Activated CD4-positive, alpha-beta T cell treated with anti-CD3 and anti-CD28 coated beads, Interleukin-2, Interleukin-4, amounts not matched to agents 100 ng/mL and 50 ng/mL, durations not matched to agents 16 hours and 8 hours (primary cell): ENCODE measurements at regions not wholly inside any gene's neighbourhood (a gene's known extent, or its start where the extent isn't known, plus 50 kb on each side); places are given as distances from the start of the nearest gene placed in this dataset.
A peak's percentile ranks its signal among the peaks of the same experiment; 100 is the strongest.
"Not testable (repeated sequence)": the region's sequence is repeated elsewhere in the genome, so short reads cannot be mapped to it uniquely, and the experiment has no call there.

Source experiments
- DNase-seq: peaks from one replicate; pipeline ENCODE4 v3.0.0-alpha.2; 2020; ENCODE audit warnings: low spot score

DNA sequence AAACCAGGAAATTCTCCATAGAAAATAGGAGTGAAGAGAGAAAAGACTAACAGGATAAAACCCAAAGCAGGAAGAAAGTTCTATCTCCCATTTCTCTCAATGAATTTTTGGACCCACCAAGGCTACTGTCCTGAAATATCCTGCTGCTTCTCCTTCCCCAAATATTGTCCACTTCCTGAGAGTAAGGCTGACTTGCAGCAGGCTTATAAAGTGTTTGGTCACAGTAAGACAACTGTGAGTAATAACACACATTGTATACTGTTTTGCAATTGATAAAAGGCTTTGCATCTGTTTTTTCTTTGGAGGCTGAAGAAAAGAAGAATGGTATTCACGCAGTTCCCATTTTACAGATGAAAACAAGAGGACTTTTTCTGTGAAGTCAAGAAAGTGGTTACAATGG, 52.8 kb downstream of the FOXD4L6 start:
- not testable (repeated sequence) for DNase-seq

GRCh38 chr9:41074356-41074942, 54.0 kb downstream of the FOXD4L6 start:
- peak; percentile 15 for DNase-seq

DNA sequence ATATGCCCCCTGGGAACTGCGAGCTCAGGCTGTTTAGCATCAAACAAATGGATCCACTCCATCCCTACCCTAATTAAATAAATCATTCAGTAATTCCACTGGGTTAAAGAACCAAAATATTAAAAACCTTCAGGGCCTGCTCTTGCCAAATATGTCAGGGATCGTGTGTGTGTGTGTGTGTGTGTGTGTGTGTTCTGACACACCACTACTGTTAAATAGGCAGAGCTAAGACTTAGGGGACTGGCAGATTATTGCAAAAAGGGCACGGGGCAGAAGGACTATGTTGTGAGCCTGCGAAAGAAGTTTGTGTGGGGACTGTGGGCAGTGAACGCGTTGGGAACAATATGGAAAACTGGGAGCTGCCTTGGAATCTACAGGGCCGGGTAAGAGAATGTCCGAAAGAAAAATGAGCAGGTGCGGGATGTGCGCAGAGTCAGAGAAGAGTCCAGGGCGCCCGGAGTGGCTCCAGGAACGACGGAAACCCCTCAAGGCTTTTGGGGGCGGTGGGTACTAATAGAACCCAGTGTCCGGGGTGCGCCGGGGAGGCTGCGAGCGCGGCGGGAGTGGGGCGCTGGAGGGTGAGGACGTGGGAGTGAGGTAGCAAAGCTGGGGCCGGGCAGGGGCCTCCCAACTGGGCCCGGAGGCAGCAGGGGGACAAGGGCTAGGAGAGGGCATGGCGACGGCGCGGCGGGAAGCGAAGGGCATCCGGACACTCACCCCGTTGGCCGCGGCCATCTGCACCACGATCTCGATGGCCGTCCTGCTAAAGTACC, 54.8 kb downstream of the FOXD4L6 start:
- not testable (repeated sequence) for DNase-seq

DNA sequence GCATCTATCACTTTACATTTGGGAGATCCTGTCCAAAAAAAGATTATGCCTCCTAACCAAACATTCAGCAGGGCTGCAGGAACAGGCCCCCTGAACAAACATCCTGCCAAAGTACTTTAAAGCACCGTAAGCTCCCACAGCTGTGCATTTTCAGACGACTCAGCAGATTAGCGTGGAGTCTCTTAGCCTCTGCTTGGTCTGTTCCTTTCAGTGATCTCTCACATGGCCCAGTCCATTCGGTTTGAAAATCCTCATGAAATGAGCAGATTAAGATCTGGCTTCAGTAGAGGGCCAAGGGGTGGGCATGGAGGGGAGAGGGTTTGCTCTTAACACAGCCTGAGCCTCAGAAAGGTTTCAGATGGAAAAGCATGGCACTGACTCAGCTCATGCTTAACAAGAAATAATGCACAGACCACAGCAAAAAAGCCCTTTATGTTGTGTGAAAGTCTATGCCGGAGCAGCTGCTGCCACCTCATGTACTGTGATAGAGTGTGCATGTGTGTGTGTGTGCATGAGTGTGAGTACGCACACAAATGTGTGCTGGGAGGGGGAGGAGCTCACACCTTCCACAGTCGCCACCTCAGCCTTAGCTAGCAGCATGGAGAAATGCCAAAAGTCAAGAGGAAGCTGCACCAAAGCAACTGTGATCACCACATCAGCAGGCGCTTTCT, 64.2 kb downstream of the FOXD4L6 start:
- peak; percentile 24 for DNase-seq

GRCh38 chr9:41063243-41063642, 65.2 kb downstream of the FOXD4L6 start:
- not testable (repeated sequence) for DNase-seq

GRCh38 chr9:41059603-41060002, 68.9 kb downstream of the FOXD4L6 start:
- DNase-seq = not testable (repeated sequence)

DNA sequence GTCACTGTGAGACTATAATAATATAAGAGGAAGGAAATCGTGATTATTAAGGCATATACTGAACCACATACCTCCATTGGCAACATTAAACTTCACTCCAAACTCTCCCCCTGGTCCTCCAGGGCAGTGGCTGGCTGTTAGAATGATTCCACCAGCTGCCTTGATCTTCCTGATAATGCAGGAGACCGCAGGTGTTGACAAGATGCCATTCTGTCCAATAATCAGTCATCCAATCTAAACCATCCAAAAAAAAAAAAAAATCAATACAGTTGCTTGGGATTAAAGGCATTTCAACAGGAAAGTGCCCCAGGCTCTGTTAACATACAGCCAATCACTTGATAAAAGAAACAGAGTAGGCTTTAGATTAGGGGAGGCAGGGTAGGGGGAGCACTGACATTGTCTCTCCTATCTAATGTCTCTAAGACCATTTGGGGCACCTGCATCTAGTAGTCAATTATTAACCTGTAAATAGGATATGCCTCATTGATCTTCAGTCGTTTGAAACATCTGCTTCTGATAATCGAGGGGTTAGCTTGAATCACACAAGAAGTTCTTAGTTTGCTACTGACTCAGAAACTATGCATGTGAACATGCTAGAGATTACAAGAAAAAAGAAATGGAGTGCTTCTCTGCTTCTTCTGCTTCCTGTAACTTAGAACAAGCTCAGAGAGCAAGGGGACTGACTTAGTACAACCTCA, 74.7 kb downstream of the FOXD4L6 start:
- not testable (repeated sequence) for DNase-seq

GRCh38 chr9:41048672-41049071, 79.8 kb downstream of the FOXD4L6 start:
- DNase-seq = not testable (repeated sequence)

DNA sequence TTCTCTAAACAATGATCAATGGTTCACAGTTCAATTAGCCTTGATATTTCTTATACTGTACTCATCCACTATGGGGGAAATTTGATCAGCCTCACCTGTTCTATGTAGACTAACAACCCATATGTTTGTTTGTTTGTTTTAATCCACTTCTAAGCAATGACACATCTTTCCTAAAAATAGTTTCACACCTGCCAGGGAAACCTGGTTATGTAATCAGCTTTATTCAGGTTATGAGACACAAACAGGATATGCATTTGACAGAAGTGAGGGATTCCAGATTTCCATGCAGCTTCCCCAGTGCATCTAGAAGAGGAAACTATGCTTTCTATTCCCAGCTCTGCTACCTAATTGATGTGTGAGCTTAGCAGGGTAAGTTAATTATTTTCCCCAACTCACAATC, 80.7 kb downstream of the FOXD4L6 start:
- DNase-seq = not testable (repeated sequence)

DNA sequence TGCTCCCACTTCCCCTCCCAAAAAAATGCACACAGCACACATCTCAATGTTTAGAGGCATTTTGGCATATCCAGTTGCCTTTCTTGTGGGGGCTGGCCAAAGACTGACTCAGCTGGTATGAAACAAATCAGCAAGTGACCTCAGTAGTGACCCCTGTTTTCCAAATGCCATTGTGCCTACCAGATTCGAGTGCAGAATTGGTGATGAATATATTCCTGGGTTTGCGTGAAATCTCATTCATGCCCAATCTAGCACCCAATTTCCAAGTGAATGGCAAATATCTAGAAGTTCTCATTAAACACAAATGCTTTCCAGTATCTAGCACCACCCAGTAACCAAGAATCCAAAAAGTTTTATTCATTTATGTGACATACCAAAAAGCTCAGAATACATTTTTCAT, 83.6 kb downstream of the FOXD4L6 start:
- DNase-seq = not testable (repeated sequence)

GRCh38 chr9:41043433-41043832, 85.0 kb downstream of the FOXD4L6 start:
- DNase-seq = not testable (repeated sequence)

DNA sequence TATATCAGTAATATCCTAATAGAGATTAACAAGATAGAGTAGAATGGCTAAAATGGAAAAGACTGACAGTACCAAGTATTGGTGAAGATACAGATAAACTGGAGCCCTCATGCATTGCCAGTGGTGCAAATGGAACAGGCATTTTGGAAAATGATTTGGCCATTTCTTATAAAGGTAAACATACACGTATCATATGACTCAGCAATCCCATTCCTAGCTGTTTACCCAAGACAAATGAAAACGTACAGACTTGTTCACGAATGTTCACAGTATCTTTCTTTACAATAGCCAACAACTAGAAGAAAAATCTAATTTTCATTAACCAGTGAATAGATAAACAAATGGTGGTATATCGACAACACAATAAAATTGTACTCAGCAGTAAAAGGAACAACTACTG, 86.4 kb downstream of the FOXD4L6 start:
- DNase-seq = not testable (repeated sequence)

DNA sequence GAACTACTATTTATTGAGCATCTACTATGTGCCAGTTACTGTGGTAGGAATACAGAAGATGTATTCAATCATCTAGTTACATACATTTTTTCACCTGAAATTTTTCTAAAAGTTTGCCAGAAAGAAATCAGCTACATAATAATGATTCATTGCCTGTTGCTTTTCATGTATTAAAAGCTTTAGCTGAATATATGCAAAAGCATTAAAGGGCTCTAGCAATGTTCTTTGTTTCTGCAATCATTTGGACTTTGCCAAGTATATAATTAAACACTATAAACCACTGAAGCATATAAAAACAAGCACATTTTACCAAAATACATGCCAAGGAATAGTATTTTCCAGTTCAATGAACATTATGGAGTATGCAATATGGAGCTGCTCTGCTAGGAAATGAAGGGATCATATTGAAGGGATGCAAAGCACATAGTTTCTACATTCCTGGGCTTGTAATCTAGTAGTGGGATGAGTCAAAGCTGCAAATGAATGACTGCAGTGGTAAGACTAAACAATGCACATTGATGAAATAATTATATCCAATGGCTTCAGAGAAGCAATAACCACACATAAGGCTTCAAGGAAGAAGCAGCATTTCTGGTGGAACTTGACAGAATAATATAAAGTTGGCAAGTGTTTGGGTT, 87.7 kb downstream of the FOXD4L6 start:
- DNase-seq = not testable (repeated sequence)

- not testable (repeated sequence) for DNase-seq
Observed at GRCh38 chr9:41035276-41035675, 93.2 kb downstream of the FOXD4L6 start.

GRCh38 chr9:41034699-41035197, 93.7 kb downstream of the FOXD4L6 start:
- DNase-seq = not testable (repeated sequence)

GRCh38 chr9:41033877-41034276, 94.6 kb downstream of the FOXD4L6 start:
- DNase-seq = not testable (repeated sequence)

- DNase-seq = not testable (repeated sequence)
Observed at GRCh38 chr9:41033360-41033759, 95.1 kb downstream of the FOXD4L6 start.

DNA sequence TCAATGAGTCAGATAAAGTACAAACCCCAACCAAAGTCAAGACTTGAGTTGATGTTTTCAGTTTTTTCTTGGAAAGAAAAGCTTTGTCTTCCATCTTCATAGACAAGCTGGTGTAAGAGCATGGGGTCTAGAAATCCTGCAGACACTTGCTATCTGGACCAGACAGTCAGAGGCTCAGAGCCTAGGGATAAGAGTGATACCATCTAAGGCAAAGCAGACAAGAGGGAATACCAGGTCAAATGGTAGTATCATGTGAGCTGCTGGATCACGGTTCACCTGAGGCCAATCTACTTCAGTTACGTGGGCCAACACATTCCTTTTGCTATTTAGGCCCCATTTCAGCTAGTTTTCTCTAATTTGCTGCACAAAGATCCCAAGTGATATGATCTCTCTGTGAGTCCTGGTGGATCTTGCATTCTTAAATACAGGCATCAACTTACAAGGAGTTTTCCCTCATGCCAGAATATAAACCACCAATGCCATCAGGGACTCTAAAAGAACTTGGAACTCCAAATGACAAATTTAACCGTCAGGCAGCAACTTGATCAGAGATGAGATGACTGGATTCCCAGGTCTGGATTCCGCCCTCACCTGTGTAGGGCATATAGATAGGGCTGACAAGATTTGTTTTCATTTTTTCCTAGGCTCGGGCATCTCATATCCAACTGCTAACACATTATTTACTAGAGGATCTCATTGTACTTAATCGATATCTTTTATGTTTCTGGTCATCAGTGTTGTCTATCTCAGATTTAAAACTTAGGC, 101.4 kb downstream of the FOXD4L6 start:
- not testable (repeated sequence) for DNase-seq

DNA sequence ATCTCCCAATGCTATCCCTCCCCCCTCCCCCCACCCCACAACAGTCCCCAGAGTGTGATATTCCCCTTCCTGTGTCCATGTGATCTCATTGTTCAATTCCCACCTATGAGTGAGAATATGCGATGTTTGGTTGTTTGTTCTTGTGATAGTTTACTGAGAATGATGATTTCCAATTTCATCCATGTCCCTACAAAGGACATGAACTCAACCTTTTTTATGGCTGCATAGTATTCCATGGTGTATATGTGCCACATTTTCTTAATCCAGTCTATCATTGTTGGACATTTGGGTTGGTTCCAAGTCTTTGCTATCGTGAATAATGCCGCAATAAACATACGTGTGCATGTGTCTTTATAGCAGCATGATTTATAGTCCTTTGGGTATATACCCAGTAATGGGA, 106.1 kb downstream of the FOXD4L6 start:
- not testable (repeated sequence) for DNase-seq

- DNase-seq = not testable (repeated sequence)
Observed at GRCh38 chr9:41019858-41020562, 108.5 kb downstream of the FOXD4L6 start.
